GM03348 (cell line): ENCODE measurements at regions not wholly inside any gene's neighbourhood (a gene's known extent, or its start where the extent isn't known, plus 50 kb on each side); places are given as distances from the start of the nearest gene placed in this dataset.
A peak's percentile ranks its signal among the peaks of the same experiment; 100 is the strongest.
"Not testable (repeated sequence)": the region's sequence is repeated elsewhere in the genome, so short reads cannot be mapped to it uniquely, and the experiment has no call there.

Experiments
- DNase-seq: peaks from one replicate; pipeline ENCODE4 v3.0.0; 2012; ENCODE audit warnings: low spot score

GRCh38 chr6:48613231-48613949 is 502.4 kb upstream of the PTCHD4 start:
- no peak for DNase-seq

- no peak for DNase-seq
Observed at GRCh38 chr6:48611332-48611731, 500.3 kb upstream of the PTCHD4 start.

- no peak for DNase-seq
Observed at GRCh38 chr6:48610846-48611245, 499.8 kb upstream of the PTCHD4 start.

- no peak for DNase-seq
Observed at GRCh38 chr6:48606618-48607017, 495.6 kb upstream of the PTCHD4 start.

GRCh38 chr6:48597951-48598350 is 487.0 kb upstream of the PTCHD4 start:
- DNase-seq: no peak

- no peak for DNase-seq
Observed at GRCh38 chr6:48596830-48597229, 485.8 kb upstream of the PTCHD4 start.

- not testable (repeated sequence) for DNase-seq
Observed at GRCh38 chr6:48591158-48591557, 480.2 kb upstream of the PTCHD4 start.

GRCh38 chr6:48584846-48585245 is 473.8 kb upstream of the PTCHD4 start:
- no peak for DNase-seq

- DNase-seq: no peak
Observed at GRCh38 chr6:48570656-48571055, 459.7 kb upstream of the PTCHD4 start.

- peak; percentile 10 for DNase-seq
Observed at GRCh38 chr6:48568856-48569255, 457.9 kb upstream of the PTCHD4 start.

- DNase-seq: no peak
Observed at GRCh38 chr6:48567016-48567415, 456.0 kb upstream of the PTCHD4 start.

GRCh38 chr6:48564036-48564820 is 453.2 kb upstream of the PTCHD4 start:
- DNase-seq: no peak

GRCh38 chr6:48563433-48563832 is 452.4 kb upstream of the PTCHD4 start:
- DNase-seq: no peak

- peak; percentile 5 for DNase-seq
Observed at GRCh38 chr6:48560408-48560807, 449.4 kb upstream of the PTCHD4 start.

GRCh38 chr6:48553467-48554189 is 442.6 kb upstream of the PTCHD4 start:
- no peak for DNase-seq

GRCh38 chr6:48552905-48553304 is 441.9 kb upstream of the PTCHD4 start:
- DNase-seq: no peak

GRCh38 chr6:48550603-48551002 is 439.6 kb upstream of the PTCHD4 start:
- no peak for DNase-seq

GRCh38 chr6:48542191-48542590 is 431.2 kb upstream of the PTCHD4 start:
- DNase-seq: no peak

GRCh38 chr6:48541649-48542048 is 430.7 kb upstream of the PTCHD4 start:
- DNase-seq: no peak

- DNase-seq: no peak
Observed at GRCh38 chr6:48535582-48536009, 424.6 kb upstream of the PTCHD4 start.

GRCh38 chr6:48530978-48531377 is 420.0 kb upstream of the PTCHD4 start:
- not testable (repeated sequence) for DNase-seq

- DNase-seq: no peak
Observed at GRCh38 chr6:48525849-48526248, 414.9 kb upstream of the PTCHD4 start.

- no peak for DNase-seq
Observed at GRCh38 chr6:48520951-48521350, 410.0 kb upstream of the PTCHD4 start.
